ENCODE measurements at regions not wholly inside any gene's neighbourhood (a gene's known extent, or its start where the extent isn't known, plus 50 kb on each side); places are given as distances from the start of the nearest gene placed in this dataset.

GRCh38 chr2:107349329-107349728 is 463.4 kb upstream of the ST6GAL2 start:
- TF ChIP-seq CTCF (IDR thresholded peaks at IDR 0.05; ENCODE audit: low read depth, low read length, missing control alignments), result no peak
- in situ Hi-C loops (cut with HindIII; ENCODE audit: low sequenced_read_pairs), result no loop called here
- no peak for DNase-seq (ENCODE audit: low read depth)
- H3K4me3 ChIP-seq (ENCODE audit: low read depth, low read length), result no peak overlapping the region

GRCh38 chr2:107354175-107354574 is 468.2 kb upstream of the ST6GAL2 start:
- DNase-seq (ENCODE audit: low read depth), result no peak
- in situ Hi-C loops (cut with HindIII; ENCODE audit: low sequenced_read_pairs), result no loop called here
- H3K4me3 ChIP-seq (ENCODE audit: low read depth, low read length), result no peak overlapping the region
- no peak for TF ChIP-seq CTCF (IDR thresholded peaks at IDR 0.05; ENCODE audit: low read depth, low read length, missing control alignments)

- DNase-seq (ENCODE audit: low read depth), result no peak
- H3K4me3 ChIP-seq (ENCODE audit: low read depth, low read length), result no peak overlapping the region
- in situ Hi-C loops (cut with HindIII; ENCODE audit: low sequenced_read_pairs), result no loop called here
- TF ChIP-seq CTCF (IDR thresholded peaks at IDR 0.05; ENCODE audit: low read depth, low read length, missing control alignments), result no peak
Measured at GRCh38 chr2:107358362-107358761, 468.3 kb upstream of the RGPD4 start.

GRCh38 chr2:107359021-107359420 is 467.7 kb upstream of the RGPD4 start:
- in situ Hi-C loops (cut with HindIII; ENCODE audit: low sequenced_read_pairs), result no loop called here
- no peak overlapping the region for H3K4me3 ChIP-seq (ENCODE audit: low read depth, low read length)
- no peak for DNase-seq (ENCODE audit: low read depth)
- no peak for TF ChIP-seq CTCF (IDR thresholded peaks at IDR 0.05; ENCODE audit: low read depth, low read length, missing control alignments)

GRCh38 chr2:107361751-107362381 is 464.8 kb upstream of the RGPD4 start:
- no peak overlapping the region for H3K4me3 ChIP-seq (ENCODE audit: low read depth, low read length)
- TF ChIP-seq CTCF (IDR thresholded peaks at IDR 0.05; ENCODE audit: low read depth, low read length, missing control alignments), result no peak
- DNase-seq (ENCODE audit: low read depth), result no peak
- in situ Hi-C loops (cut with HindIII; ENCODE audit: low sequenced_read_pairs), result no loop called here

- no peak for TF ChIP-seq CTCF (IDR thresholded peaks at IDR 0.05; ENCODE audit: low read depth, low read length, missing control alignments)
- no peak overlapping the region for H3K4me3 ChIP-seq (ENCODE audit: low read depth, low read length)
- in situ Hi-C loops (cut with HindIII; ENCODE audit: low sequenced_read_pairs), result no loop called here
- no peak for DNase-seq (ENCODE audit: low read depth)
Measured at GRCh38 chr2:107362993-107363392, 463.7 kb upstream of the RGPD4 start.

Data from astrocyte of the cerebellum (primary cell).